ENCODE measurements at regions not wholly inside any gene's neighbourhood (a gene's known extent, or its start where the extent isn't known, plus 50 kb on each side); places are given as distances from the start of the nearest gene placed in this dataset.

- DNase-seq (ENCODE audit: insufficient read length, low spot score): no peak
Measured at GRCh38 chr22:46089426-46090035, 60.8 kb upstream of the PPARA start.

DNA sequence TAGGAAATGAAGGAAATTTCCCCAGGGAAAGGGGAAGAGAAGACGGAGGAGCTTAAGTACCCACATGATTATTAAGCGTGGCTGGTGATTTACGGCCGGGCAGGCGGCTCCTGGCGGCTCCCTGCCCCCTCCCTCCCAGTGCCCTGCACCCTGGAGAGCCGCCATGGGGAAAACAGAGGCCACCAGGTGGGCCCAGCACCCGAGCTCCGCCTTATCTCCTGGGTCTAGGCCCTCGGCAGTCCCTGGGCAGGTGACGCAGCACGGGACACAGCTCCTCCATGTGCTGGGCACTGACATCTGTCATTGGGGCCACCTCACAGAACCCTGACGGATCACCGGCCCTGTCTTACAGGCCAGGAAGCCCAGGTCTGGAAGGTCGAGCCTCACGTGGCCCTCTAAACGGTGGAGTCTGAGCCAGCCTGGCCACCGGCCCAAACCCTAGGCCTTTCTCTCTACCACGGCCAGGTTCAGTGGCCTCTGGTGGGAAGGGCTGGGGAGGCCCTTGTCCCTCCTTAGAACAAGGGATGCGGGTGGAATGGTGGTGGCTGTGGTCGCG is 60.2 kb upstream of the PPARA start:
- TF ChIP-seq, protein P1, sequence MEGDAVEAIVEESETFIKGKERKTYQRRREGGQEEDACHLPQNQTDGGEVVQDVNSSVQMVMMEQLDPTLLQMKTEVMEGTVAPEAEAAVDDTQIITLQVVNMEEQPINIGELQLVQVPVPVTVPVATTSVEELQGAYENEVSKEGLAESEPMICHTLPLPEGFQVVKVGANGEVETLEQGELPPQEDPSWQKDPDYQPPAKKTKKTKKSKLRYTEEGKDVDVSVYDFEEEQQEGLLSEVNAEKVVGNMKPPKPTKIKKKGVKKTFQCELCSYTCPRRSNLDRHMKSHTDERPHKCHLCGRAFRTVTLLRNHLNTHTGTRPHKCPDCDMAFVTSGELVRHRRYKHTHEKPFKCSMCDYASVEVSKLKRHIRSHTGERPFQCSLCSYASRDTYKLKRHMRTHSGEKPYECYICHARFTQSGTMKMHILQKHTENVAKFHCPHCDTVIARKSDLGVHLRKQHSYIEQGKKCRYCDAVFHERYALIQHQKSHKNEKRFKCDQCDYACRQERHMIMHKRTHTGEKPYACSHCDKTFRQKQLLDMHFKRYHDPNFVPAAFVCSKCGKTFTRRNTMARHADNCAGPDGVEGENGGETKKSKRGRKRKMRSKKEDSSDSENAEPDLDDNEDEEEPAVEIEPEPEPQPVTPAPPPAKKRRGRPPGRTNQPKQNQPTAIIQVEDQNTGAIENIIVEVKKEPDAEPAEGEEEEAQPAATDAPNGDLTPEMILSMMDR (IDR thresholded peaks at IDR 0.05; ENCODE audit: insufficient read depth, missing control alignments): no peak
- DNase-seq (ENCODE audit: insufficient read length, low spot score) (peak; percentile 63), FAIRE-seq (no peak)

More at GRCh38 chr22:46089426-46090035, 60.8 kb upstream of the PPARA start:
- no peak for FAIRE-seq
- TF ChIP-seq, protein P1 (IDR thresholded peaks at IDR 0.05; ENCODE audit: insufficient read depth, missing control alignments): no peak

DNA sequence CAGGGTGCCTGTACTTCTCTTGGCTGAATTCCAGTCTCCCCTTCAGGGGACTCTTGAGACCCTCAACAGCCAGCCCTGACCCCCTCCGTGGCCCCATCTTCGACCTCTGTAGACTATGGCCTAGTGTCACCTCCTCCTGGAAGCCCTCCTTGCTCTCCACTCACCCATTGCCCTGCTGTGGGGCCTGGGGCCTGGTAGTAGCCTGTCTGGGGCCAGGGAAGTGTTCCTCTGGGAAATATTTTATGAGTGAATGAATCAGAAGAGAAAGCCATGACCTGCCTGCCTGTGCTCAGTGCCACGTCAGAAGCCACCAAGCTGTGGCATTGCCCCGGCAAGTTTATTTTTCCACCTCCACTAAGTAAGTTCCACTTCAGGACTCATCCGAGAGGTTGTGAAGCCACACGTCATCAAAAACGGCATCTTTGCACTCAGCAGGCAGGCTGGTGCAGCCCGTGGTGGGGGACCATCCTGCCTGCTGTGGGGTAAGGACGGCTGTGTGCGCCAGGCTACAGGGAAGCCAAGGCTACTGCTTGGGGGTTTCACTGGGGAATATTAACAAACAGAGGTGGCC is 59.6 kb upstream of the PPARA start:
- DNase-seq (ENCODE audit: insufficient read length, low spot score) (no peak), FAIRE-seq (no peak)
- TF ChIP-seq, protein P1 (IDR thresholded peaks at IDR 0.05; ENCODE audit: insufficient read depth, missing control alignments): no peak

DNA sequence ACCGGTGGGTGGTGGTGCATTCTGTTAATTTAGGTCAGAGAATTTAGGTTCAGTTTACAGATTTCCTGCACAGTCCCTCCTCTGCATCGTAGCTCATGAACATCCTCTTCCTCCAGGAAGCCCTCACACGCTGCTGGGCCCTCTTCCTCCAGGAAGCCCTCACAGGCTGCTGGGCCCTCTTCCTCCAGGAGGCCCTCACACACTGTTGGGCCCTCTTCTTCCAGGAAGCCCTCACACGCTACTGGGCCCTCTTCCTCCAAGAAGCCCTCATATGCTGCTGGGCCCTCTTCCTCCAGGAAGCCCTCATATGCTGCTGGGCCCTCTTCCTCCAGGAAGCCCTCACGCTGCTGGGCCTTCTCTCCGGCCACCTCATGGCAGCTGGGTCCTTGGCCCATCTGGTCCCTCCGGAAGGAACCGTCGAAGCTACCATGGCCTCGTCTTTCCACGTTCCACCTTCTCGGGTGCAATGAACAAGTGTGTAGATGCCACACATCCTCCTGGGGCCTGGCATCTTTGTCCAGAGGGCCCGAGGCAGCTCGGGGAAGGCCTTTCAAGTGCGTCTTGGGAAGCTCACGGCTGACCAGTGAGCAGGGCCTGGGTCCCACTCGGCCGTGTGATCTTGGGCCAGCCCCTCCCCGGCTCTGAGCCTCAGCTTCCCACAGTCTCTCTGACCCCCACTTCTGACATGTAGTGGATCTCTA is 58.9 kb upstream of the PPARA start:
- TF ChIP-seq, protein P1 (IDR thresholded peaks at IDR 0.05; ENCODE audit: insufficient read depth, missing control alignments): no peak
- FAIRE-seq: no peak
- no peak for DNase-seq (ENCODE audit: insufficient read length, low spot score)

DNA sequence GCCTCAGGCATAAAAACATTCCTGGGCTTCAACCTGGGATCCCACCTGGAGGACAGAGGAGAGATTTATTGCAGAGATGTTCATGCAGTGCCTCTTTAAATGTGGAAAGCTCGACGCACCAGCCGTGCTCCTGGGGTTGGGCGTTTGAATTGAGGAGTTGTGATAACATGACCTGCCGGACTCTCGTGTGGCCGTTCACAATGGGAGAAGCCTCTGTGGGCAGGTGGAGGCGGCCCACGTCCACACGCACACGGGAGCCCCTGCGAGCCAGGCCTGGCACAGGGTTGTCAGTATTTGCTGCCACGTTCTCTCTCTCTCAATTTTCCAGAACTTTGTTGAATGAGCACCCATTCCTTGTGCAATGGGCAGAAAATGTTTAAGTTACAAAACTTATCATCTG is 58.3 kb upstream of the PPARA start:
- no peak for DNase-seq (ENCODE audit: insufficient read length, low spot score)
- TF ChIP-seq, protein P1 (IDR thresholded peaks at IDR 0.05; ENCODE audit: insufficient read depth, missing control alignments): no peak
- no peak for FAIRE-seq

- FAIRE-seq: no peak
- no peak for DNase-seq (ENCODE audit: insufficient read length, low spot score)
- TF ChIP-seq, protein P1 (IDR thresholded peaks at IDR 0.05; ENCODE audit: insufficient read depth, missing control alignments): no peak
Measured at GRCh38 chr22:46092670-46093410, 57.5 kb upstream of the PPARA start.

Measured in D721Med (cell line).